ENCODE measurements at regions not wholly inside any gene's neighbourhood (a gene's known extent, or its start where the extent isn't known, plus 50 kb on each side); places are given as distances from the start of the nearest gene placed in this dataset.

DNA sequence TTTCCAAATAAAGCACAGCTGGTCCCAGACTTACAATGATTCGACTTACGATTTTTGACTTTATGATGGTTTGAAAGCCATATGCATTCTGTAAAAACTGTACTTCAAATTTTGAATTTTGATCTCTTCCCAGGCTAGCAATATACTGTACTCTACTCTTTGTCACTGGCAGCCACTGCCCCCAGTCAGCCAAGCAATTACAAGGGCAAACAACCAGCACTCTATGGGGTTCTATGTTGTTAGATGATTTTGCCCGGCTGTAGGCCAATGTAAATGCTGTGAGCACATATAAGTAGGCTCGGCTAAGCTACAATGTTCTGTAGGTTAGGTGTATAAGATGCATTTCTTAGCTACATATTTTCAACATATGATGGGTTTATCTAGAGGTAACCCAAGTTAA is 217.3 kb downstream of the RAB38 start:
- no peak overlapping the region for H3K4me3 ChIP-seq (ENCODE audit: low read depth in 1 of 3, low read length in 3 of 3)
- TF ChIP-seq TAF1 (conservative IDR thresholded peaks at IDR 0.05) = no peak
- no peak for TF ChIP-seq HNF4G (IDR thresholded peaks at IDR 0.05)
- TF ChIP-seq REST (IDR thresholded peaks at IDR 0.05) = no peak
- TF ChIP-seq GABPA (IDR thresholded peaks at IDR 0.05 in 1 of 2, conservative IDR thresholded peaks at IDR 0.05 in 1 of 2) = no peak
- no peak for TF ChIP-seq FOXA1 (IDR thresholded peaks at IDR 0.05)
- no peak for TF ChIP-seq ZBTB33 (IDR thresholded peaks at IDR 0.05)
- TF ChIP-seq CTCF (IDR thresholded peaks at IDR 0.05; ENCODE audit: low read depth, low read length, missing input control) = no peak
- no peak for TF ChIP-seq RXRA (IDR thresholded peaks at IDR 0.05)
- TF ChIP-seq, protein P1, sequence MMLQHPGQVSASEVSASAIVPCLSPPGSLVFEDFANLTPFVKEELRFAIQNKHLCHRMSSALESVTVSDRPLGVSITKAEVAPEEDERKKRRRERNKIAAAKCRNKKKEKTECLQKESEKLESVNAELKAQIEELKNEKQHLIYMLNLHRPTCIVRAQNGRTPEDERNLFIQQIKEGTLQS (IDR thresholded peaks at IDR 0.05) = no peak
- no peak for TF ChIP-seq RAD21 (IDR thresholded peaks at IDR 0.05)
- TF ChIP-seq HNF4A (conservative IDR thresholded peaks at IDR 0.05) = no peak
- no peak for TF ChIP-seq SP1 (IDR thresholded peaks at IDR 0.05)
- no peak for TF ChIP-seq MAX (IDR thresholded peaks at IDR 0.05)
- no peak for TF ChIP-seq JUND (IDR thresholded peaks at IDR 0.05)
- no peak for TF ChIP-seq EGR1 (IDR thresholded peaks at IDR 0.05; ENCODE audit: low read depth in 2 of 2)
- TF ChIP-seq NR2F2 (IDR thresholded peaks at IDR 0.05) = no peak
- 93% methylated on average over 4 of the region's 4 CpGs for WGBS

DNA sequence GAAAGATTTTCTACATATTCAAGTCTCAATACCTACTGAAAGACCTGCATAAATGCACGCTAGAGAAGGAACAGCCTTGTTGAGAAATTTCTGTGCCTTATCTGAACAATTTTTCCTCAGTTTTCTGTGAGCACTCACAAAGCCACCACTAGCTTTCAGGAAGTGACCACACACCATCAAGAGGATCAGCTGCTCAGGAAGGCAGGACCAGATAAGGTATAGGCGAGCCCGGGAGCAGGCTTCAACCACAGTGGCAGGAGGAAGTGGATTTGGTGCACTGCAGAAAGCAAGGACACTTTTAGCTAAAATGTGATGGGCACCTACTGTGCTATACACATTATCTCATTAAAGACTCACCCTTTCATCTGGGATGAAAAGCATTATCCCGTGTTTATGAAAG is 220.8 kb downstream of the RAB38 start:
- no peak overlapping the region for H3K9ac ChIP-seq (ENCODE audit: low read depth in 1 of 2, low read length in 2 of 2)
- WGBS = 57% methylated on average over 4 of the region's 4 CpGs
- no peaks in the 10 kb centered on the region for H3K9me3 ChIP-seq (ENCODE audit: control insufficient read depth in 4 of 4, low read length in 3 of 4)
- no peaks in the 10 kb centered on the region for H3K36me3 ChIP-seq (ENCODE audit: control insufficient read depth in 4 of 4, insufficient read depth in 3 of 4, low read depth in 1 of 4, low read length in 3 of 4)
- no peaks in the 10 kb centered on the region for H3K4me1 ChIP-seq (ENCODE audit: control insufficient read depth in 4 of 4, insufficient read depth in 4 of 4, low read length in 3 of 4)
- TF ChIP-seq RAD21 (IDR thresholded peaks at IDR 0.05) (no peak), FOXA2 (IDR thresholded peaks at IDR 0.05) (no peak), CTCF (IDR thresholded peaks at IDR 0.05; ENCODE audit: low read depth, low read length, missing input control) (no peak), NR2F2 (IDR thresholded peaks at IDR 0.05) (no peak)
- TF ChIP-seq, protein P1 (IDR thresholded peaks at IDR 0.05) = no peak
- DNase-seq (ENCODE audit: low spot score) = no peak
- no peak overlapping the region for H3K4me3 ChIP-seq (ENCODE audit: low read depth in 1 of 3, low read length in 3 of 3)
- no peak overlapping the region for H3K27ac ChIP-seq (ENCODE audit: low read depth in 1 of 2, low read length in 2 of 2)
- peaks cover 0 to 2% (median 0%) of the 10 kb centered on the region in 4 donors for H3K27me3 ChIP-seq (ENCODE audit: control insufficient read depth in 4 of 4, insufficient read depth in 4 of 4, low read length in 3 of 4)

More for the DNA sequence above, 217.3 kb downstream of the RAB38 start:
- H3K9me3 ChIP-seq (ENCODE audit: control insufficient read depth in 4 of 4, low read length in 3 of 4) = no peaks in the 10 kb centered on the region
- H3K27me3 ChIP-seq (ENCODE audit: control insufficient read depth in 4 of 4, insufficient read depth in 4 of 4, low read length in 3 of 4) = peaks cover 0 to 2% (median 0%) of the 10 kb centered on the region in 4 donors
- no peaks in the 10 kb centered on the region for H3K36me3 ChIP-seq (ENCODE audit: control insufficient read depth in 4 of 4, insufficient read depth in 3 of 4, low read depth in 1 of 4, low read length in 3 of 4)
- H3K27ac ChIP-seq (ENCODE audit: low read depth in 1 of 2, low read length in 2 of 2) = no peak overlapping the region
- DNase-seq (ENCODE audit: low spot score) = no peak
- H3K4me1 ChIP-seq (ENCODE audit: control insufficient read depth in 4 of 4, insufficient read depth in 4 of 4, low read length in 3 of 4) = no peaks in the 10 kb centered on the region
- no peak overlapping the region for H3K9ac ChIP-seq (ENCODE audit: low read depth in 1 of 2, low read length in 2 of 2)

Data from liver (tissue), 8 donors.